Pancreas (tissue), 10 donors: ENCODE measurements at regions not wholly inside any gene's neighbourhood (a gene's known extent, or its start where the extent isn't known, plus 50 kb on each side); places are given as distances from the start of the nearest gene placed in this dataset.

Source experiments
- ATAC-seq, 4 donors: fragments of 200-7000 bp; cut with Tn5 transposase; one replicate each; pipeline versions ENCODE4 v1.8.0 to v1.9.1; 2020; ENCODE audit warnings: mild to moderate bottlenecking in 4 of 4, moderate library complexity in 4 of 4
- DNase-seq, 6 donors: peaks; one replicate each; pipeline ENCODE4 v3.0.0-alpha.2; 2020
- FAIRE-seq: peaks from 2 replicates; lab custom pipeline; 2012; peaks lifted over from hg19 to GRCh38; lab: Jason Lieb, UNC
- H3K27ac ChIP-seq, 4 donors: fragments of 200-600 bp; sonication (generic); 1 replicate in 3 of 4; 2 replicates in 1 of 4; pipeline versions ENCODE4 v1.5.0 to v1.8.0; 2020
- H3K27me3 ChIP-seq, 4 donors: fragments of 200-600 bp; one replicate each; pipeline ENCODE4 v1.8.0; 2021
- H3K36me3 ChIP-seq, 3 donors: fragments of 200-600 bp; sonication (generic) in 1 of 3; one replicate each; pipeline versions ENCODE4 v1.5.0 to v1.8.0; 2020 to 2021
- H3K4me1 ChIP-seq, 3 donors: fragments of 200-600 bp; one replicate each; pipeline ENCODE4 v1.8.0; 2021
- H3K4me3 ChIP-seq, 4 donors: fragments of 200-600 bp; sonication (generic) in 2 of 4; one replicate each; pipeline versions ENCODE4 v1.5.0 to v1.8.0; 2020 to 2021
- H3K9me3 ChIP-seq, 4 donors: fragments of 200-600 bp; one replicate each; pipeline ENCODE4 v1.8.0; 2021
- WGBS, 2 donors: extraction: QIAGEN DNeasy Blood & Tissue Kit; methylation state at CpG; one replicate each; pipeline ENCODE4 v1.1.7; 2013; 5-methylcytosine and 5-hydroxymethylcytosine counted together
- intact Hi-C, 3 donors: fragments of 100-400 bp; cut with DNase I; formaldehyde crosslinking; loops; one replicate each; pipeline versions ENCODE4 v1.11.1 to v1.14.2; 2022
- TF ChIP-seq, protein P1 (sequence below), 4 donors: fragments of 200-600 bp; sonication (generic) in 3 of 4; IDR thresholded peaks; one replicate each; pipeline versions ENCODE4 v1.5.0 to v1.8.0; 2021; ENCODE audit warnings: antibody characterized with exemption in 4 of 4
- donor health status: healthy with polysubstance abuse.
- donor health status: DM: no; HTN: no; CAD: no; lungs with moderate emphysema.
- donor health status: DM: no; HTN: no; CAD: no.
- donor health status: control.
- donor health status: control.
- donor health status: Bipolar disorder and iron deficiency.
- donor health status: DM: yes; HTN: yes; CAD: no.
- donor health status: DM: no; HTN: no; CAD: no.
- donor health status: DM: no; HTN: no; CAD: no.
- donor health status: DM: yes; HTN: yes; CAD: no.

DNA sequence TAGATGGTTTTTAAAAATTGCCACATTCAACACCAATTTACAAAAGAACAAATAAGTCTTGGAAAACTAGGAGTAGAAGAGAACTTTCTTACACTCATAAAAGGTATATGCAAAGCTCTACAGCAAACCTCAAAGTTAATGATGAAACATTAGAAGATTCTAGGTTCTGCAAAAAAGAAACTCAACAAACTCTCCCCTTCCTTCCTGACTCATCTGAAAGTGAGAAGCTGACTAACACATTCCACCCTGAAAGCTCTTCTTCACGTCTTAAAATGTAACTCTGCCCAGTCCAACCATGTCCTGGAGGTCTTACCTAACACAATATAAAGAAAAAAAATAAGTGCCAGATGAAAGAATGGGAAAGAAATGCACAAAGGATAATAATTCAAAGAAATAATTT is 218.9 kb upstream of the ISX start:
- intact Hi-C loops, result no loop called here
- FAIRE-seq (no peak), DNase-seq (no peak), ATAC-seq (no peak)
- Histone ChIP-seq H3K9me3 (no peaks in the 10 kb centered on the region), H3K27me3 (no peaks in the 10 kb centered on the region), H3K4me1 (no peaks in the 10 kb centered on the region), H3K27ac (no peak overlapping the region), H3K36me3 (no peaks in the 10 kb centered on the region), H3K4me3 (no peak overlapping the region)
- TF ChIP-seq, protein P1, sequence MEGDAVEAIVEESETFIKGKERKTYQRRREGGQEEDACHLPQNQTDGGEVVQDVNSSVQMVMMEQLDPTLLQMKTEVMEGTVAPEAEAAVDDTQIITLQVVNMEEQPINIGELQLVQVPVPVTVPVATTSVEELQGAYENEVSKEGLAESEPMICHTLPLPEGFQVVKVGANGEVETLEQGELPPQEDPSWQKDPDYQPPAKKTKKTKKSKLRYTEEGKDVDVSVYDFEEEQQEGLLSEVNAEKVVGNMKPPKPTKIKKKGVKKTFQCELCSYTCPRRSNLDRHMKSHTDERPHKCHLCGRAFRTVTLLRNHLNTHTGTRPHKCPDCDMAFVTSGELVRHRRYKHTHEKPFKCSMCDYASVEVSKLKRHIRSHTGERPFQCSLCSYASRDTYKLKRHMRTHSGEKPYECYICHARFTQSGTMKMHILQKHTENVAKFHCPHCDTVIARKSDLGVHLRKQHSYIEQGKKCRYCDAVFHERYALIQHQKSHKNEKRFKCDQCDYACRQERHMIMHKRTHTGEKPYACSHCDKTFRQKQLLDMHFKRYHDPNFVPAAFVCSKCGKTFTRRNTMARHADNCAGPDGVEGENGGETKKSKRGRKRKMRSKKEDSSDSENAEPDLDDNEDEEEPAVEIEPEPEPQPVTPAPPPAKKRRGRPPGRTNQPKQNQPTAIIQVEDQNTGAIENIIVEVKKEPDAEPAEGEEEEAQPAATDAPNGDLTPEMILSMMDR (IDR thresholded peaks at IDR 0.05), result no peak
- WGBS, 2 donors, result 21 to 22% methylated on average over 1 of the region's 1 CpG

DNA sequence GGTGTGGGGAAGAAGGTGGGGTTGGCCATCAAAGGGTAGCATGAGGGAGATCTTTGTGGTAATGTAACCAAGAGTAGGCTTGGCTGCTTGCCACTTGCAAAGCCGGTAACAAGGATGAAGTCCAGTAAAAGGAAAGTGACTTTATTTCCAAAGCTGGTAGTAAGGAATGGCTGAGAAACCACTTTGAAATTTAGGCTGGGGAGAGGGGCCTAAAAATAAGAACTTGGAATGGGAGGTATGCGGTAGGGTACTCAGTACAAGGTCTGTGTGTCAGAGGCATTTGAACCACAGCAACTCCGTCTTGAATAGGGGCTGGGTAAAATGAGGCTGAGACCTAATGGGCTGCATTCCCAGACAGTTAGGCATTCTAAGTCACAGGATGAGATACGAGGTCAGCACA is 216.0 kb upstream of the ISX start:
- ATAC-seq (no peak), FAIRE-seq (no peak), DNase-seq (no peak)
- WGBS, 2 donors, result 63 to 68% methylated on average over 4 of the region's 4 CpGs
- H3K9me3 ChIP-seq, result no peaks in the 10 kb centered on the region
- intact Hi-C loops, result no loop called here
- H3K27me3 ChIP-seq, result no peaks in the 10 kb centered on the region
- TF ChIP-seq, protein P1 (IDR thresholded peaks at IDR 0.05), result no peak
- H3K27ac ChIP-seq, result no peak overlapping the region
- no peaks in the 10 kb centered on the region for H3K4me1 ChIP-seq
- H3K4me3 ChIP-seq, result no peak overlapping the region
- no peaks in the 10 kb centered on the region for H3K36me3 ChIP-seq

DNA sequence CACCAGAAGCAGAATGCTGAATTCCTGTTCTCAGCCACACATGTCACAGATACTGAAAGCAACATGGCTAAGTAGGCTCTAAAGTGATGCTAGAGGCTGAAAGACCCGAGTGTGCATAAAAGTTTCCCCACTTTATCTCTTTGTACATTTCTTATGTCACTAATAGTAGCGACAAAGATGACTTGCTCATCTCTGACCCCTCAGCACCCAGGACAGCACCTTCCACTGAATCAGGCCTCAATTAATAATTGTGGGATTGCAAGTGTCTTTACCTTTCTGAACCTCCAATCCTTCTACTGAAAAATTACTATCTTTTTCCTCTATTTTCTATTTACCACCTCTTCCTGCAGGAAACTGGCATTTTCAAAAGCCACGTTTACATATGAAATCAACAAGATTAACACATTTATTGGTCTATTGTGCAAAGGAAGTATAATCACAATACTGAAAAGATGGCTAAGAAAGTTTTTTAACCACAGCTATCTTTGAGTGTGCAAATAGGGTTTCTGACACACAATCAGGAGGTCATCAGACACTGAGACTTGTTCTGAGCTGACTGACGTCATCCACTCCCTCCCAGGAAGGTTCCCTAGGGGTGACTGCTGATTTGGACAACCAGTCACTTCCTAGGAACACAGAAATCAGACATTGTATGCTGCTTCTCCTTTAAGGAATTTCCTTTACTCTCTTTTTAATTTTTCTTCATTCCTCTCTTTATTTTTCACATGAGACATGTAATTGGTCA is 213.9 kb upstream of the ISX start:
- H3K4me1 ChIP-seq, result no peaks in the 10 kb centered on the region
- no peak overlapping the region for H3K27ac ChIP-seq
- ATAC-seq, result no peak
- TF ChIP-seq, protein P1 (IDR thresholded peaks at IDR 0.05), result no peak
- FAIRE-seq, result no peak
- DNase-seq, result no peak
- intact Hi-C loops, result no loop called here
- 46 to 49% methylated on average over 4 of the region's 4 CpGs for WGBS, 2 donors
- no peak overlapping the region for H3K4me3 ChIP-seq
- no peaks in the 10 kb centered on the region for H3K27me3 ChIP-seq
- no peaks in the 10 kb centered on the region for H3K36me3 ChIP-seq
- no peaks in the 10 kb centered on the region for H3K9me3 ChIP-seq

DNA sequence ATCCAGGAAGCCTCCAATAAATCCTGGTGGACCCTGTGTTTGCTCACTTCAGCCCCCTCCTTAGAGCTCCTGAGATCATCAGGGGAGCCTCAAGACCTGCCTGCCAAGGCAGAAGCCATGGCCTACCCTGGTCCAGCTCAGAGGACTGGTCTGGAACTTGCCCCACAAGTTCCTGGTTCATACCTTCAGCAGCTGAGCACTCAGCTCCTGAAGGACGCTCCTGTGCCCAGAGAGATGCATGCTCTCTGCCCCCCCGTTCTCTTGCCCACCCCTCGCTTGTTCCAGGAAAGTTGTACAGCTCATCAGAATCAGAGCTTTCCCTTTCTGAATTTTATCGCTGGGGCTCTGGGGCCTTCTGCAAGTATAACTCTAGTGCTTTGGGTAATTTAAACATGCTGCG is 210.5 kb upstream of the ISX start:
- H3K27ac ChIP-seq, result no peak overlapping the region
- FAIRE-seq, result no peak
- TF ChIP-seq, protein P1 (IDR thresholded peaks at IDR 0.05), result no peak
- H3K4me1 ChIP-seq, result no peaks in the 10 kb centered on the region
- WGBS, 2 donors, result 76 to 82% methylated on average over 5 of the region's 5 CpGs
- intact Hi-C loops, result no loop called here
- H3K36me3 ChIP-seq, result no peaks in the 10 kb centered on the region
- H3K4me3 ChIP-seq, result no peak overlapping the region
- no peaks in the 10 kb centered on the region for H3K27me3 ChIP-seq
- no peak for ATAC-seq
- H3K9me3 ChIP-seq, result no peaks in the 10 kb centered on the region
- no peak for DNase-seq

- Histone ChIP-seq H3K36me3 (no peaks in the 10 kb centered on the region), H3K4me1 (no peaks in the 10 kb centered on the region), H3K4me3 (no peak overlapping the region), H3K27me3 (no peaks in the 10 kb centered on the region), H3K9me3 (no peaks in the 10 kb centered on the region), H3K27ac (no peak overlapping the region)
- no peak for ATAC-seq
- no peak for FAIRE-seq
- TF ChIP-seq, protein P1 (IDR thresholded peaks at IDR 0.05), result no peak
- no peak for DNase-seq
- intact Hi-C loops, result no loop called here
- 27 to 44% methylated on average over 2 of the region's 2 CpGs for WGBS, 2 donors
These were observed 207.9 kb upstream of the ISX start for GRCh38 chr22:34858066-34858465.
